ENCODE measurements at regions not wholly inside any gene's neighbourhood (a gene's known extent, or its start where the extent isn't known, plus 50 kb on each side); places are given as distances from the start of the nearest gene placed in this dataset.

- no peak for DNase-seq
These were observed 49.8 kb upstream of the ACSF3 start for GRCh38 chr16:89043636-89044417.
